HG03139 (cell line): ENCODE measurements at regions not wholly inside any gene's neighbourhood (a gene's known extent, or its start where the extent isn't known, plus 50 kb on each side); places are given as distances from the start of the nearest gene placed in this dataset.
A peak's percentile ranks its signal among the peaks of the same experiment; 100 is the strongest.
"Not testable (repeated sequence)": the region's sequence is repeated elsewhere in the genome, so short reads cannot be mapped to it uniquely, and the experiment has no call there.

Experiments
- ATAC-seq: cut with Tn5 transposase; IDR thresholded peaks from one replicate; pipeline ENCODE4 v1.9.1; 2021; ENCODE audit not compliant: unreplicated experiment

DNA sequence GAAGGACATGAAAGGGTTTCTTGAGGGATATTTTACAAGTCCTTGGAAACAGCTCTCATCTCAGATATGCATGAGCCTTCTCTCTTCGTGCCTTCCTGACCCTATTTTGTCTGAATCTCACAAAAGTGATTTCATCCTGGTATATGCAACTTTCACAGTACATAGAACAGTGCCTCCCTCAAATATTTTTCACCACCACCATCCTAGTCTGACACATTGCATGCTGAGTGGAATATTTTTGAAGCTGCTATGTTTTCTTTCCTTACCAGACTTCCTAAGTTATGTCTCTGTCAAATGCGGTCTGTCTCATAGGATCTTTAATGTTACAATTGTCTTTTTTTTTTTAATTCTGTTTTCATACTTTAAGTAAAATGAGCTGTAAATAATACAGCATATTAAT lies 673.3 kb upstream of the LRRN3 start:
- ATAC-seq: no peak

DNA sequence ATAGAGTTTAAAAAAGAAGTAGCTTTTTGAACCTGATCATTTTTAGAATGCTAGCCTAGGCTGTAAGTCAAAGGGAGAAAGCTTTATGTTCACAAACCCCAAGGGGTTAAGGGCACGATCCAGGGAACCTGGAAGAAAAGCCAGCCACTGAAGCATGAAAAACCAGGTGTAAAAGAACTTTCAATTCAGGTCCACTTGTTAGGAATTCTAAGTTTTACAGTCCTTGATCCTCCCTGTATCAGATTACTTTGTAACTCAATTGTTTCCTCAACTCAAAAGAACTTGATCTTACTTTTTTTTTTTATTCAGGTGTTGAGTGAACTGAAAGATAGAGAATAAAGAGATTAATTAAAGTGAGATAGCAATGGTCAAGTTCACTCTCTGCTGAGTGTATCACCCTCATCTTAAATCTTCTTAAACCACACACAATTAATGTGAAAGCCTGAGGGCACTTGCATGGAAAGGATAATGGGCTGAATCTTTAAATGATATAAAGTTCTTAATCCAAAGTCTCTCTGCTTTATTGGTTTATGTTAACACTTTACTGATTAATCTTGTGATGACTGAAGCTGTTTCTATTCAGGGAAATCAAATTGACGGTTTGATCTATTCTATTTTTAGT lies 672.2 kb upstream of the LRRN3 start:
- ATAC-seq: no peak

DNA sequence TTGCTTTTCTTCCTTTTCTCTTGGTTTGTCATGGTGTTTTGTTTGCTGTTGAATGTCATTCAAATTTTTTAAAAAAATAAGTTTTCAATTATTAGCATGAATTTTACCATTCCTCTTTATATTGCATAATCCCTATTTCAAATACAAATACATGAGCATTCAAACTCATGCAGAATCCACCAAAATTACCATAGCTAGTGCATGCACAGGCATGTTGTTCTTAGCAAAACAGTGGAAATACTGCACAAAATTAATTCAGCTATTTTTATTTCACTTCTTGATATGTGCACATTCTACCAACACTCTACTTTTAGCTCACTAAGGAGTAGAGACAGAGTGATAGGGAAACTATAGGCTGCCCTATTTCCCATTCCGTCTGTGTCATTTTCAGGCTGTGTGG lies 670.1 kb upstream of the LRRN3 start:
- ATAC-seq: no peak

- no peak for ATAC-seq
Observed at GRCh38 chr7:110421490-110422241, 669.3 kb upstream of the LRRN3 start.

DNA sequence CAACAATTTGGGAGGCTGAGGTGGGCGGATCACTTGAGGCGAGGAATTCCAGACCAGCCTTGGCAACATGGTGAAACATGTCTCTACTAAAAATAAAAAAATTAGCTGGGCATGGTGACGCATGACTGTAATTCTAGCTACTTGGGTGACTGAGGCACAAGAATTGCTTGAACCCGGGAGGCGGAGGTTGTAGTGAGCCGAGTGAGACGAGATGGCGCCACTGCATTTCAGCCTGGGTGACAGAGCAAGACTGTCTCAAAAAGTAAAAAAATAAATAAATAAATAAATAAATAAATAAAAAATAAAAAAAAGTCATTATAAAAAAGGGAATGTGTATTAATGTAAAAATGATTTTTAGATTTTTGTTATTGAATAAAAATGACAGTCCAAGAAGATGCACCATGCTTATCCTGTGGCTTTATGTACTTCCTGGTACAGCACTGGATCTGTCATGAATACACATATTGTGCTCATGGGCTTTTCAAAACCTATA lies 658.8 kb upstream of the LRRN3 start:
- no peak for ATAC-seq

GRCh38 chr7:110438926-110439325 lies 652.0 kb upstream of the LRRN3 start:
- not testable (repeated sequence) for ATAC-seq

GRCh38 chr7:110442381-110442837 lies 648.5 kb upstream of the LRRN3 start:
- peak; percentile 77 for ATAC-seq

DNA sequence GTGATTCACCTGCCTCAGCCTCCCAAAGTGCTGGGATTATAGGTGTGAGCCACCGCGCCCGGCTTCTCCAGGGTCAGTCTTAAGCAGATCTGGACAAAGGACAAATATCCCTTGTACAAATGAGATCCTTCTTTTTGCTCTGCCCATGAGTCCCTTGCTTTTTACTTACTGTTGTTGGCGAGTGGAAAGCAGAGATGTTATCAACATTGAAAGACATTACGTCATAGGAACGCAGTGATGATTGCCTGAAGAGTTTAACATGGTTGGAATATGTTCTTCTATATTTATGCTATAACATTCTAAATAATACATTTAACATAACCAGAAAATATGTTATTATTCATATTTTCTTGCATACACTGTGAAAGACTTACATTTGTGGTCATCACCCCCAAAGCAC lies 644.3 kb upstream of the LRRN3 start:
- ATAC-seq: no peak

DNA sequence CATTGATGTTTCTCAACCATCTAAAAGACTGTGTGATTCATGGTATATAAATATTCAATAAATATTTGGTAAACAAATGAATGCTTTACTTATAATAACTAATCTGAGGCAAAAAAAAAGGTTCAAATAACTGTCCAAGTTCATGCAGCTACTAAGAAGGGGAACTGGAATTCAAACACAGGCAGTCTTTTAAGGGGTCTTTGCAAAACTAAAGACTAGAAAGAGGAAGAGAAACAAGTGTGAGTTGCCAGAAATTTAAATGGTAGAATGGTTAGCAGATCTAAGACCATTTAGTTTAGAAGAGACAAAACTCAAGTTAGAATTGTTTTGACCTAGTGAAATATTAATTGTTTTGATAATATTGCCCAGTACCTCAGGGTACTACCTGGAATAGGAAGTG lies 642.0 kb upstream of the LRRN3 start:
- ATAC-seq: no peak

- no peak for ATAC-seq
Observed at GRCh38 chr7:110454713-110455112, 636.2 kb upstream of the LRRN3 start.

DNA sequence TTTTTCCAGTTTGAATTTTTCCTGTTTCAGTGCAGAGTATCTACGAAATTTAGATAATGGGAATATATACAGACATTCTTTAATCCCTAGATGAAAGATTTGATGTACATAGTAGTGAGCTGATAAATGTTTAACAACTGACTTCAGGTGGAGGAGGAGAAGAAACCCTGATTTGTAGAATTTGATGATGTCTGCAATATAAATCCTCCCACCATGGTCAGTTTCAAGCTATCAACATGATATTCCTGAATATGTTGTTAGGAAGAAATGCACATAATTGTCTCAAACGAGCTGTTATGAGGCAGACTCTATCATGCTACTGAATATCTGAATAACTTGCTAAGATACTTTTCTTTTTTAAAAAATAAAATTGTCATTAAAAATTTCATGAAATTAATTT lies 629.3 kb upstream of the LRRN3 start:
- no peak for ATAC-seq

- ATAC-seq: no peak
Observed at GRCh38 chr7:110470420-110470819, 620.5 kb upstream of the LRRN3 start.

DNA sequence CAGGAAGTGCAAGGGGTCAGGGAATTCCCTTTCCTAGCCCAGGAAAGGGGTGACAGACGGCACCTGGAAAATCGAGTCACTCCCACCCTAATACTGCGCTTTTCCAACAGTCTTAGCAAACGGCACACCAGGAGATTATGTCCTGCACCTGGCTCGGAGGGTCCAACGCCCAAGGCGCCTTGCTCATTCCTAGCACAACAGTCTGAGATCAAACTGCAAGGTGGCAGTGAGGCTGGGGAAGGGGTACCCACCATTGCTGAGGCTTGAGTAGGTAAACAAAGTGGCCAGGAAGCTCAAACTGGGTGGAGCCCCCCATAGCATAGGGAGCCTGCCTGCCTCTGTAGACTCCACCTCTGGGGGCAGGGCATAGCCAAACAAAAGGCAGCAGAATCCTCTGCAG lies 618.5 kb upstream of the LRRN3 start:
- ATAC-seq: not testable (repeated sequence)

GRCh38 chr7:110480964-110481363 lies 610.0 kb upstream of the LRRN3 start:
- ATAC-seq: no peak

- no peak for ATAC-seq
Observed at GRCh38 chr7:110483553-110483952, 607.4 kb upstream of the LRRN3 start.

DNA sequence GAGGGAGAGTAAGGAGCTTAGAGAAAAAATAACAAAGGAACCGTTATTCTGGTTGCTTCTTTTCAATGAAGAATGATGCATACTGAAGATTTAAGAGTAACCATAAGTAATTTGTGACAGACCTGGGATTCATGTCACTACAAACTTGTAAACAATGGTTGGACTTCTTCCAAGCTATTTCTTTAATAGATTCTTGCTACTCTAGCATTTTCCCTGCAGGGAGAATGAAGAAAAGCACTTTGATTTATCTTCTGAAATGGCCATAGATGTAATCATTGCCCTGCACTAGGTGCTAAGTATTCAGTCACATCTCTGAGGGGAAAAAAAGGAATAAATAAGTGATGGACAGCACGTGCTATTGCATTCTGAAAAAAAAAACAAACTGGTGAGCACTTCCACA lies 606.6 kb upstream of the LRRN3 start:
- no peak for ATAC-seq

DNA sequence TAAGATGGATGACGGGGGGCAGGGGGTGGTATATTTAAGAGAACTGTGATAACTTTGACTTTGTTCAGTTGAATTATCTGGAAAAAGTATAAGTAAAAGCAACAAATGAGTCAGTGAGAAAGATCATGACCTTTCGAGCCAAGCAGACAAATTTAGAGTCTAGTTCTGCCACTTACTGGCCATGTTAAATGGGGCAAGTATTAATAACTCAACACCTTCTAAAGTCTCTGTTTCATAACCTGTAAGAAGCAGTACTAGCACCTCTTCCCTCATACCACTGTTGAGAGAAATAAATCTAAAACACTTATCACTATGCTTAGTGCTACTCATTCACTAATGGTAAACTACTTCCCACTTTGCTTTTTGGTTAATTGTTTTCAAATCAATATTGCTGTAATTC lies 604.4 kb upstream of the LRRN3 start:
- no peak for ATAC-seq

GRCh38 chr7:110502888-110503465 lies 588.0 kb upstream of the LRRN3 start:
- no peak for ATAC-seq

DNA sequence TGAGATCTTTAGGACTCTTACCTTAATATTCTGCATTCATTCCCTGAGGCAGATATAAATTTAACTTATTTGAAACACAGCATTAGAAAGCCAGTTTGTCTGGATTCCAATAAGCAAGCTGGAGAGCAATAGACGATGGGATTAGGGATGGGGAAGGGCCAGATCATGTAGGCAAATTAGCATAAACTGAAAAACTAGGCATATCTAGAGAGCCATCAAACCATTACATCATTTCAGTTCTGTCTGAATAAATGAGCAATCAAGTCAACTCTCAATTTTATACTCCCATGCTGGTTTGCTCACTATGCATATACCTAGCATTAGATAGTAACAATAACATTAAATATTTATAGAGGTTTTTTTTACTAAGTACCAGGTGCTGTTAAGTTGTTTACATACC lies 583.6 kb upstream of the LRRN3 start:
- no peak for ATAC-seq

- ATAC-seq: no peak
Observed at GRCh38 chr7:110507832-110508231, 583.1 kb upstream of the LRRN3 start.

DNA sequence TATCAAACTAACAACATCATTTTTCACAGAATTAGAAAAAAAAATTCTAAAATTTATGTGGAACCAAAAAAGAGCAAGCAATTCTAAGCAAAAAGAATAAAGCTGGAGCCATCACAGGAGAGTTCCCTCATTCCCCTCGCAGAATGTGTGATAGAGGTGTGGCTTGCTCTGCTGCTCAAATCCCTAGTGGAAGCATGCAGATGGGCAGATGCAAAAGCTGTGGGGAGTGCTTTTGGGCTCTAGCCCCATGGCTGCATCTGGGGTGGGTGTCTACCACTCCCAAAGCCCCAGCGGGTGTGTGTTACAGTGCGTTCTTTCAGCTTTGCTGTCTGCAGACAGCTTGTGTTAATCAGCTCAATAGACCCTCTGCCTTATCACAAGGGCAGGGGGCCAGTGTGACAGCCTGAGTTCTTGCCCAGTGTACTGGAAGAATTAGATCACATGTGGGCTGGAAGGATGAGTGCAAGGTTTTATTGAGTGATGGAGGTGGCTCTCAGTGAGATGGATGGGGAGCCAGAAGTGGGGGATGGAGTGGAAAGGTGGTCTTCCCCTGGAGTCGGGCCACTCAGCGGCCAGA lies 575.9 kb upstream of the LRRN3 start:
- not testable (repeated sequence) for ATAC-seq

DNA sequence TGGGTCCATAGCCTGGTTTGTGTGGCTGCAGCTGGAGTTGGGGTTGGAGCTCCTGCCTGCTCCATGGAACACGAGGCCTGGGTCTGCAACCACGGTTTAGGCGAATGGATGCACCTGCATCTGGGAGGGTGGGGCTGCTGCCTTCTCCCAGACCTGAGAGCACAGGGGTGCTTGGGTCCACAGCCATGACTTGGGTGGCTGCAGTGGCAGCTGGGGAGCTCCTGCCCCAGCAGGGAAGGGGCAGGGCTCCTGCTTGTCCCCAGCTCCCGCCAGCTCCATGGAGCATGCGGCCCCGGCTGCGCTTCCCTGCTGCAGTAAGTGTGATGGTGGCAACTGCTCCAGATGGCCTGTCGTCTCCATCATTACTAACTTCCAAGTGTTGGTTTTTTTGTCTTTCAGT lies 571.1 kb upstream of the LRRN3 start:
- no peak for ATAC-seq
